PC-9 (cell line): ENCODE measurements at regions not wholly inside any gene's neighbourhood (a gene's known extent, or its start where the extent isn't known, plus 50 kb on each side); places are given as distances from the start of the nearest gene placed in this dataset.

Experiments used
- BruUV-seq: library from RNA; stranded (reverse); fragments of 400-500 nt; replicated peaks from 2 replicates; lab custom pipeline; 2021; lab: Mats Ljungman, UMichigan
- CTCF ChIA-PET: fragments of 300-600 bp; sonication (Branson Sonifier 250); formaldehyde crosslinking; loops from one replicate; lab custom pipeline; 2022; ENCODE audit warnings: antibody characterized with exemption; lab: Charles Lee
- POLR2A ChIA-PET: fragments of 300-600 bp; sonication (Branson Sonifier 250); formaldehyde crosslinking; loops from one replicate; lab custom pipeline; 2022; ENCODE audit warnings: antibody characterized with exemption; ENCODE audit not compliant: unreplicated experiment; lab: Charles Lee
- DNase-seq, 2 experiments: peaks; one replicate each; pipeline versions ENCODE4 v3.0.0 to v3.0.0-alpha.2; 2015 to 2022; ENCODE audit warnings: mixed read lengths in 1 of 2
- H2AFZ ChIP-seq: fragments of 200-600 bp; sonication (generic); 2 replicates; pipeline ENCODE4 v1.8.1; 2017; ENCODE audit warnings: antibody characterized with exemption
- H3F3A ChIP-seq: fragments of 200-600 bp; sonication (generic); 2 replicates; pipeline ENCODE4 v1.8.1; 2017; ENCODE audit warnings: antibody characterized with exemption, mild to moderate bottlenecking, low read depth; ENCODE audit not compliant: insufficient read depth
- H3K27ac ChIP-seq: fragments of 200-600 bp; sonication (generic); 2 replicates; pipeline ENCODE4 v1.6.1; 2016; ENCODE audit warnings: mixed run types
- H3K27me3 ChIP-seq: fragments of 200-600 bp; sonication (generic); 2 replicates; pipeline ENCODE4 v1.6.1; 2016; ENCODE audit warnings: low read depth, mixed run types; ENCODE audit not compliant: insufficient read depth
- H3K36me3 ChIP-seq: fragments of 200-600 bp; sonication (generic); 2 replicates; pipeline ENCODE4 v1.6.1; 2016; ENCODE audit warnings: low read depth, mixed run types
- H3K4me1 ChIP-seq: fragments of 200-600 bp; sonication (generic); replicated peaks from 2 replicates; pipeline ENCODE4 v1.6.1; 2016; ENCODE audit warnings: mixed run types; ENCODE audit not compliant: insufficient read depth
- H3K4me2 ChIP-seq: fragments of 200-600 bp; sonication (generic); 2 replicates; pipeline ENCODE4 v1.6.1; 2017; ENCODE audit warnings: mixed run types
- H3K4me3 ChIP-seq: fragments of 200-600 bp; sonication (generic); 2 replicates; pipeline ENCODE4 v1.6.1; 2016; ENCODE audit warnings: mixed run types
- H3K79me2 ChIP-seq: fragments of 200-600 bp; sonication (generic); 2 replicates; pipeline ENCODE4 v1.6.1; 2017; ENCODE audit warnings: low read depth, mixed run types
- H3K9me2 ChIP-seq: fragments of 200-600 bp; sonication (generic); 2 replicates; pipeline ENCODE4 v1.8.1; 2017; ENCODE audit warnings: mild to moderate bottlenecking; ENCODE audit not compliant: insufficient read depth
- H3K9me3 ChIP-seq: fragments of 200-600 bp; sonication (generic); 2 replicates; pipeline ENCODE4 v1.8.1; 2016; ENCODE audit warnings: low read depth; ENCODE audit not compliant: insufficient read depth
- H4K20me1 ChIP-seq: fragments of 200-600 bp; sonication (generic); 2 replicates; pipeline ENCODE4 v1.8.1; 2017; ENCODE audit not compliant: insufficient read depth
- EZH2 ChIP-seq: fragments of 200-600 bp; sonication (generic); IDR thresholded peaks from 2 replicates; pipeline ENCODE4 v1.8.0; 2017; ENCODE audit warnings: antibody characterized with exemption, low read depth
- intact Hi-C: fragments of 100-400 bp; cut with micrococcal nuclease; formaldehyde crosslinking; loops from one replicate; pipeline ENCODE4 v1.10.0; 2022; ENCODE audit not compliant: unreplicated experiment
- TF ChIP-seq, protein P1 (sequence below): fragments of 200-600 bp; sonication (generic); conservative IDR thresholded peaks from 2 replicates; pipeline ENCODE4 v1.6.1; 2017; ENCODE audit warnings: mixed run types, antibody characterized with exemption, mild to moderate bottlenecking, moderate library complexity

DNA sequence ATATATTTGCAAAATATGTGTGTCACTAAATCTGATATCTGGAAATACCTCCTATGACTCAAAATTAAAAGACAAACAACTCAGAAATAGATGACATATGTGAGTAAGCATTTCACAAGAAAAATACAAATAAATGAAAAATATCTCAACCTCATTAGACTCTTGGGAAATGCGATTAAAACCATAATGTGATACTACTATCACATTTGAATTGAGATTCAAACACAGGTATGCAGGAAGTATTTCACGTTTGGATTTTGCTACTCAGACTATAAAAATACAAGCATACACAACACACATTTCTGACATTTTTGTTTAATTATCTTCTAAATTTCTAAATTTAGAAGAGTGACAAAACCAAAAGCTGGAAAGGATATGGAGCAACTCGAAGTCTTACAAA is 811.9 kb upstream of the LRRC4C start:
- H3K36me3 ChIP-seq = no peaks in the 10 kb centered on the region
- no peak for DNase-seq
- H3F3A ChIP-seq = no peaks in the 10 kb centered on the region
- no peaks in the 10 kb centered on the region for H3K9me2 ChIP-seq
- H3K79me2 ChIP-seq = no peaks in the 10 kb centered on the region
- intact Hi-C loops = no loop called here
- H3K27ac ChIP-seq = no peak overlapping the region
- no peak for TF ChIP-seq EZH2
- TF ChIP-seq, protein P1, sequence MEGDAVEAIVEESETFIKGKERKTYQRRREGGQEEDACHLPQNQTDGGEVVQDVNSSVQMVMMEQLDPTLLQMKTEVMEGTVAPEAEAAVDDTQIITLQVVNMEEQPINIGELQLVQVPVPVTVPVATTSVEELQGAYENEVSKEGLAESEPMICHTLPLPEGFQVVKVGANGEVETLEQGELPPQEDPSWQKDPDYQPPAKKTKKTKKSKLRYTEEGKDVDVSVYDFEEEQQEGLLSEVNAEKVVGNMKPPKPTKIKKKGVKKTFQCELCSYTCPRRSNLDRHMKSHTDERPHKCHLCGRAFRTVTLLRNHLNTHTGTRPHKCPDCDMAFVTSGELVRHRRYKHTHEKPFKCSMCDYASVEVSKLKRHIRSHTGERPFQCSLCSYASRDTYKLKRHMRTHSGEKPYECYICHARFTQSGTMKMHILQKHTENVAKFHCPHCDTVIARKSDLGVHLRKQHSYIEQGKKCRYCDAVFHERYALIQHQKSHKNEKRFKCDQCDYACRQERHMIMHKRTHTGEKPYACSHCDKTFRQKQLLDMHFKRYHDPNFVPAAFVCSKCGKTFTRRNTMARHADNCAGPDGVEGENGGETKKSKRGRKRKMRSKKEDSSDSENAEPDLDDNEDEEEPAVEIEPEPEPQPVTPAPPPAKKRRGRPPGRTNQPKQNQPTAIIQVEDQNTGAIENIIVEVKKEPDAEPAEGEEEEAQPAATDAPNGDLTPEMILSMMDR = no peak
- no peaks in the 10 kb centered on the region for H4K20me1 ChIP-seq
- no peak overlapping the region for H3K4me2 ChIP-seq
- no TSS peak for BruUV-seq
- H3K27me3 ChIP-seq = no peaks in the 10 kb centered on the region
- CTCF ChIA-PET = no interaction called here
- H3K9me3 ChIP-seq = no peaks in the 10 kb centered on the region
- H3K4me1 ChIP-seq = no peaks in the 10 kb centered on the region
- POLR2A ChIA-PET = no interaction called here
- H3K4me3 ChIP-seq = no peak overlapping the region
- H2AFZ ChIP-seq = no peak overlapping the region

DNA sequence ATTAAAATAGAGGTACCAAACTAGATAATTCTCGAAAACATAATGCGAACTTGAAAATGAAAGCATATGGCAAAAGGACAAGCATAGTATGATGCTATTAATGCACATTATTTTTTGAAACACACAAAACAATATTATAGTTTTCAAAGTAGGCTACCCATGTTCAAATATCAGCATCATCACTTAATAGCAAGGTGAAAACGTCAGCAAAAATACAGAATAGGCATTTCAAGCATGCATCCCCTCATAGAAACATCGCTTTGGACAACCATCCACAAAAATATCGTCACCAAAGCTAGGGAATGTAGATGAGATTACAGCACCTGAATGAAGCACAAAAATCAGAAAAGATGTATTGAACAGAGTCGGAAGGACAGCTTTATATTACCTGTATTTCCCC is 814.5 kb upstream of the LRRC4C start:
- TF ChIP-seq, protein P1 = no peak
- TF ChIP-seq EZH2 = no peak
- Histone ChIP-seq H3K27me3 (no peaks in the 10 kb centered on the region), H2AFZ (no peak overlapping the region), H3K9me2 (0 out of 2 replicates have a peak, but pooled peaks cover 7% of the 10 kb centered on the region), H3K36me3 (no peaks in the 10 kb centered on the region), H3K27ac (no peak overlapping the region), H3K79me2 (no peaks in the 10 kb centered on the region), H3K4me2 (no peak overlapping the region), H3K4me1 (no peaks in the 10 kb centered on the region), H3K9me3 (no peaks in the 10 kb centered on the region), H3F3A (no peaks in the 10 kb centered on the region), H3K4me3 (no peak overlapping the region), H4K20me1 (no peaks in the 10 kb centered on the region)
- ChIA-PET CTCF (no interaction called here), POLR2A (no interaction called here)
- intact Hi-C loops = no loop called here
- BruUV-seq = no TSS peak
- no peak for DNase-seq

DNA sequence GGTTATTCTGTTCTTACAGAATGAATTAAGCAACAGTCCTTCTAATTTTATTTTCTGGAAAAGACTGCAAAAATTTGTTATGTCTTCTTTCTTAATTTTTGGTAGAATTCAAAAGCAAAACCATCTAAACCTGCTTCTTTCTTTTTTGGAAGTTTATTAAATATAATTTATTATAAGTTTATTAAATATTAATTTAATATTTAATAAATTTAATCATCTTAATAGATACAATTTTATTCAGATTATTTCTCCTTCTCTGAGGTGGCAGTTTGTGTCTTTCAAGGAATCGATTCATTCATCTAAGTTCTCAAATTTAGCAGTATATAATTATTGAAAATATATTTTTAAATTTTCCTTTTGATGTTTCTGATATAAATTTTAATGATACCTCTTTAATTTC is 837.5 kb upstream of the LRRC4C start:
- H3K4me3 ChIP-seq = no peak overlapping the region
- H3K4me2 ChIP-seq = no peak overlapping the region
- H3K4me1 ChIP-seq = no peaks in the 10 kb centered on the region
- no peak overlapping the region for H3K27ac ChIP-seq
- no peaks in the 10 kb centered on the region for H4K20me1 ChIP-seq
- no TSS peak for BruUV-seq
- no peaks in the 10 kb centered on the region for H3K79me2 ChIP-seq
- intact Hi-C loops = no loop called here
- H3K9me2 ChIP-seq = no peaks in the 10 kb centered on the region
- DNase-seq = no peak
- H2AFZ ChIP-seq = no peak overlapping the region
- H3F3A ChIP-seq = no peaks in the 10 kb centered on the region
- H3K9me3 ChIP-seq = peaks cover 4% of the 10 kb centered on the region; the same call in 1 of the 2 replicates
- ChIA-PET POLR2A (no interaction called here), CTCF (no interaction called here)
- TF ChIP-seq, protein P1 = no peak
- TF ChIP-seq EZH2 = no peak
- no peaks in the 10 kb centered on the region for H3K36me3 ChIP-seq
- H3K27me3 ChIP-seq = no peaks in the 10 kb centered on the region
